ENCODE measurements at regions not wholly inside any gene's neighbourhood (a gene's known extent, or its start where the extent isn't known, plus 50 kb on each side); places are given as distances from the start of the nearest gene placed in this dataset.

DNA sequence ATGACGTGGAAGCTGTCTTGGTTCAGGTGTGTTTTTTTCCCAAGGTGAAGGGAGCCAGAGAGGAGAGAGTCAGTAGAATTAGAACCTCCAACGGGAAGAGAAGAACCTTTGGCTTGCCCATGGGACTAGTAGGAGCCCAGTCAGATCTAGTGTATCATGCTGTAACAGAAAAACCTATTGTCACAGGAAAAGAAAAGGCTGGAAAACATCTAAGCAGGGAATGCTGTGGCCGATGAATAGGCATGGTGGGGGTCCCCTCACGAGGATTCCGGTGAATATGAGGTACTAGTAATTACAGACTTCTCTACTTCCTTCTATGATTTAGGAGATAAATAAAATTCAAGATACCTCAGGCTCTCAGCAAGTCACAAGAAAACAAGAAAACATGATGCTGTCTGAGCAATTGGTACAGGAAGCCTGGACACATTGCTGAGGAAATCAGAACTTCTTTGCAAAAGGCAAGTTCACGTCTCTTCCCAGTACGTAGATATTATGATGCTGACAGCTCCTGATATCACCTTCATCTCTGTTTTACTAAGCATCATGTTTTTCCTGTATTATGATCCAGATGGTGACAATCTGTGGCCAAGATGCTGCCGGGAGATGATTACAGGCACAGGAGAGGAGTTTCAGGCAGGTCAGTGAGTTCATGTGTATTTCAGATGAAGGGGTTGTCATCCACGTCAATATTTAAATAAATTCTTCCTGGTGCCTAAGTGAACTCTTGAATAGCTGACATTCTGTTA is 54.3 kb upstream of the NPY start:
- Histone ChIP-seq H3K4me3 (ENCODE audit: low read length) (no peak overlapping the region), H3K27ac (ENCODE audit: low read depth, low read length) (no peak overlapping the region), H3K27me3 (ENCODE audit: control insufficient read depth in 2 of 2, insufficient read depth in 2 of 2, low read length in 2 of 2) (no peaks in the 10 kb centered on the region), H3K4me1 (ENCODE audit: control insufficient read depth in 2 of 2, insufficient read depth in 2 of 2, low read length in 2 of 2) (peaks cover 7 to 23% of the 10 kb centered on the region in 2 donors), H3K9me3 (ENCODE audit: control insufficient read depth in 2 of 3, low read length in 3 of 3) (no peaks in the 10 kb centered on the region), H3K36me3 (ENCODE audit: control insufficient read depth in 2 of 3, insufficient read depth in 3 of 3, low read length in 3 of 3) (no peaks in the 10 kb centered on the region)
- H3K36me3 Mint-ChIP-seq = no peaks in the 10 kb centered on the region
- ATAC-seq = no peak
- H3K9me3 Mint-ChIP-seq = no peaks in the 10 kb centered on the region
- POLR2A ChIA-PET = no interaction called here
- intact Hi-C loops (cut with micrococcal nuclease) = no loop called here
- H3K4me3 Mint-ChIP-seq = no peak overlapping the region
- peaks cover 12 to 37% (median 33%) of the 10 kb centered on the region in 7 donors for H3K4me1 Mint-ChIP-seq
- CTCF ChIA-PET = no interaction called here
- H3K27me3 Mint-ChIP-seq = peaks cover 0 to 18% (median 0%) of the 10 kb centered on the region in 5 donors
- H3K27ac Mint-ChIP-seq = peak overlapping the region in 1 of 9 donors; percentile 42
- no peak for DNase-seq

DNA sequence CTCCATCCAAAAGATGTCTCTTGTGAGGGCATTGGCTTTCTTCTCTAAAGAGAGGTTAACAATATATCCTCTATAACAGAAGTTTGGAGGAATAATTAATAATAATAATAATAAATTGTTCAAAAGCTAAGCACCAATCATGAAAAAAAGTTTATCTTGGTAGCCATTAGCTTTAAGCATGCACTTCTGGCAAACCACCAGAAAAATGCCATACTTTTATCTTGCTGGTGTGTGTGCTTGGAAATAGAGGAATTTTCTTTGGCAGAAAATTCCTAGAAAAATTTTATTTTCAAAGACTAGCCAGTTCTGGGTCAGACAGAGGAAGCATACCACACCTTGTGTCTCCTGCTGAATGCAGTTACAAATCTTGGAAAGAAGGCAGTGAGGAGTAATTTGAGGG is 52.5 kb upstream of the NPY start:
- no peak overlapping the region for H3K4me3 ChIP-seq (ENCODE audit: low read length)
- Mint-ChIP-seq H3K4me3 (no peak overlapping the region), H3K27me3 (peaks cover 0 to 19% (median 4%) of the 10 kb centered on the region in 5 donors), H3K9me3 (peaks cover 0 to 4% (median 0%) of the 10 kb centered on the region in 11 donors), H3K4me1 (peaks cover 12 to 37% (median 33%) of the 10 kb centered on the region in 7 donors), H3K27ac (no peak overlapping the region), H3K36me3 (no peaks in the 10 kb centered on the region)
- H3K36me3 ChIP-seq (ENCODE audit: control insufficient read depth in 2 of 3, insufficient read depth in 3 of 3, low read length in 3 of 3) = no peaks in the 10 kb centered on the region
- POLR2A ChIA-PET = no interaction called here
- DNase-seq = no peak
- H3K4me1 ChIP-seq (ENCODE audit: control insufficient read depth in 2 of 2, insufficient read depth in 2 of 2, low read length in 2 of 2) = peaks cover 7 to 23% of the 10 kb centered on the region in 2 donors
- CTCF ChIA-PET = interaction anchor here (0.7 kb wide), 1 partner anchor 591 kb away, joined by 3 read pairs; no protein-coding TSS in a partner anchor
- intact Hi-C loops (cut with micrococcal nuclease) = no loop called here
- no peak for ATAC-seq
- no peaks in the 10 kb centered on the region for H3K27me3 ChIP-seq (ENCODE audit: control insufficient read depth in 2 of 2, insufficient read depth in 2 of 2, low read length in 2 of 2)
- no peak overlapping the region for H3K27ac ChIP-seq (ENCODE audit: low read depth, low read length)
- H3K9me3 ChIP-seq (ENCODE audit: control insufficient read depth in 2 of 3, low read length in 3 of 3) = no peaks in the 10 kb centered on the region

DNA sequence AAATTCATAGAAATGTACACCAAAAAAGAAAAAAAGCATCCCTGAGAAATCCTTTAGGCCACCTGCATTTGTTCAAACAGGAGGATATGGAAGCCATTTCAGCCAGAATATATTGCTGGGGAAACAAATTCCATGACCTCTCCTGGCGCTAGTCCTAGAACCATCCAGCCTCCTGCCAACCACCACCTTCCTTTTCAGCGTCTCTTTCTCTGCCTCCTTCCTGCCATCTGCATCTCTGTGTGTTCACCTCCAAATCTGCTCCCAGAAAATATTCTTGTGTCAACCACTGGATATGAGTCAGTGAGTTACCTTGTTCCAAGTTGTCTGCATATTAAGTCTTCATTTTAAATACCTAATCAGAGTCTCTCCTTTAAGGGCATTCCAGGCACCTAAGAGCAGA is 50.6 kb upstream of the NPY start:
- Histone ChIP-seq H3K36me3 (ENCODE audit: control insufficient read depth in 2 of 3, insufficient read depth in 3 of 3, low read length in 3 of 3) (no peaks in the 10 kb centered on the region), H3K4me3 (ENCODE audit: low read length) (no peak overlapping the region), H3K4me1 (ENCODE audit: control insufficient read depth in 2 of 2, insufficient read depth in 2 of 2, low read length in 2 of 2) (peaks cover 0 to 5% of the 10 kb centered on the region in 2 donors), H3K27me3 (ENCODE audit: control insufficient read depth in 2 of 2, insufficient read depth in 2 of 2, low read length in 2 of 2) (no peaks in the 10 kb centered on the region), H3K9me3 (ENCODE audit: control insufficient read depth in 2 of 3, low read length in 3 of 3) (no peaks in the 10 kb centered on the region), H3K27ac (ENCODE audit: low read depth, low read length) (no peak overlapping the region)
- peaks cover 0 to 4% (median 0%) of the 10 kb centered on the region in 11 donors for H3K9me3 Mint-ChIP-seq
- ATAC-seq = no peak
- no peaks in the 10 kb centered on the region for H3K36me3 Mint-ChIP-seq
- H3K4me1 Mint-ChIP-seq = peaks cover 0 to 18% (median 14%) of the 10 kb centered on the region in 7 donors
- peak overlapping the region in 1 of 10 donors; percentile 43 for H3K4me3 Mint-ChIP-seq
- POLR2A ChIA-PET = no interaction called here
- CTCF ChIA-PET = no interaction called here
- no peak for DNase-seq
- intact Hi-C loops (cut with micrococcal nuclease) = no loop called here
- H3K27ac Mint-ChIP-seq = no peak overlapping the region
- H3K27me3 Mint-ChIP-seq = peaks cover 2 to 20% (median 10%) of the 10 kb centered on the region in 5 donors

Data from naive thymus-derived CD4-positive, alpha-beta T cell (primary cell).